ENCODE measurements at regions not wholly inside any gene's neighbourhood (a gene's known extent, or its start where the extent isn't known, plus 50 kb on each side); places are given as distances from the start of the nearest gene placed in this dataset.

- TF ChIP-seq, protein P1, sequence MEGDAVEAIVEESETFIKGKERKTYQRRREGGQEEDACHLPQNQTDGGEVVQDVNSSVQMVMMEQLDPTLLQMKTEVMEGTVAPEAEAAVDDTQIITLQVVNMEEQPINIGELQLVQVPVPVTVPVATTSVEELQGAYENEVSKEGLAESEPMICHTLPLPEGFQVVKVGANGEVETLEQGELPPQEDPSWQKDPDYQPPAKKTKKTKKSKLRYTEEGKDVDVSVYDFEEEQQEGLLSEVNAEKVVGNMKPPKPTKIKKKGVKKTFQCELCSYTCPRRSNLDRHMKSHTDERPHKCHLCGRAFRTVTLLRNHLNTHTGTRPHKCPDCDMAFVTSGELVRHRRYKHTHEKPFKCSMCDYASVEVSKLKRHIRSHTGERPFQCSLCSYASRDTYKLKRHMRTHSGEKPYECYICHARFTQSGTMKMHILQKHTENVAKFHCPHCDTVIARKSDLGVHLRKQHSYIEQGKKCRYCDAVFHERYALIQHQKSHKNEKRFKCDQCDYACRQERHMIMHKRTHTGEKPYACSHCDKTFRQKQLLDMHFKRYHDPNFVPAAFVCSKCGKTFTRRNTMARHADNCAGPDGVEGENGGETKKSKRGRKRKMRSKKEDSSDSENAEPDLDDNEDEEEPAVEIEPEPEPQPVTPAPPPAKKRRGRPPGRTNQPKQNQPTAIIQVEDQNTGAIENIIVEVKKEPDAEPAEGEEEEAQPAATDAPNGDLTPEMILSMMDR (IDR thresholded peaks at IDR 0.05): no peak
- TF ChIP-seq CEBPB (IDR thresholded peaks at IDR 0.05) (no peak), JUNB (IDR thresholded peaks at IDR 0.05) (no peak), KDM1A (IDR thresholded peaks at IDR 0.05; ENCODE audit: low read depth) (no peak), SREBF2 (IDR thresholded peaks at IDR 0.05) (no peak), JUN (IDR thresholded peaks at IDR 0.05) (no peak)
- TF ChIP-seq, protein P2, sequence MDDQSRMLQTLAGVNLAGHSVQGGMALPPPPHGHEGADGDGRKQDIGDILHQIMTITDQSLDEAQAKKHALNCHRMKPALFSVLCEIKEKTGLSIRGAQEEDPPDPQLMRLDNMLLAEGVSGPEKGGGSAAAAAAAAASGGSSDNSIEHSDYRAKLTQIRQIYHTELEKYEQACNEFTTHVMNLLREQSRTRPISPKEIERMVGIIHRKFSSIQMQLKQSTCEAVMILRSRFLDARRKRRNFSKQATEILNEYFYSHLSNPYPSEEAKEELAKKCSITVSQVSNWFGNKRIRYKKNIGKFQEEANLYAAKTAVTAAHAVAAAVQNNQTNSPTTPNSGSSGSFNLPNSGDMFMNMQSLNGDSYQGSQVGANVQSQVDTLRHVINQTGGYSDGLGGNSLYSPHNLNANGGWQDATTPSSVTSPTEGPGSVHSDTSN (IDR thresholded peaks at IDR 0.05): no peak
Measured at GRCh38 chr7:17659126-17659525, 281.2 kb downstream of the SNX13 start.
